Fibroblast of villous mesenchyme (primary cell): ENCODE measurements at regions not wholly inside any gene's neighbourhood (a gene's known extent, or its start where the extent isn't known, plus 50 kb on each side); places are given as distances from the start of the nearest gene placed in this dataset.

ENCODE experiments used
- DNase-seq: peaks from one replicate; pipeline ENCODE4 v3.0.0-alpha.2; 2010; ENCODE audit warnings: low read depth
- H3K4me3 ChIP-seq: 2 replicates; pipeline ENCODE4 v1.5.1; 2011; ENCODE audit warnings: low read depth, mild to moderate bottlenecking, low read length
- CTCF ChIP-seq: IDR thresholded peaks from 2 replicates; pipeline ENCODE4 v1.5.1; 2012; ENCODE audit warnings: low read depth, mild to moderate bottlenecking, low read length; ENCODE audit not compliant: insufficient read depth

- DNase-seq, result peak; percentile 82
- no peak overlapping the region for H3K4me3 ChIP-seq
- TF ChIP-seq CTCF, result no peak
These were observed 144.4 kb upstream of the IGF1R start for GRCh38 chr15:98503970-98504369.

- H3K4me3 ChIP-seq, result no peak overlapping the region
- DNase-seq, result no peak
- no peak for TF ChIP-seq CTCF
These were observed 143.3 kb upstream of the IGF1R start for GRCh38 chr15:98504998-98505397.

- no peak for TF ChIP-seq CTCF
- DNase-seq, result peak; percentile 28
- H3K4me3 ChIP-seq, result no peak overlapping the region
These were observed 142.7 kb upstream of the IGF1R start for GRCh38 chr15:98505611-98506031.

- no peak for TF ChIP-seq CTCF
- DNase-seq, result no peak
These were observed 142.2 kb upstream of the IGF1R start for GRCh38 chr15:98506172-98506571.

GRCh38 chr15:98506711-98507110, 141.6 kb upstream of the IGF1R start:
- H3K4me3 ChIP-seq, result no peak overlapping the region
- TF ChIP-seq CTCF, result no peak
- no peak for DNase-seq

More at GRCh38 chr15:98506172-98506571, 142.2 kb upstream of the IGF1R start:
- no peak overlapping the region for H3K4me3 ChIP-seq

- TF ChIP-seq CTCF, result no peak
- no peak for DNase-seq
- H3K4me3 ChIP-seq, result no peak overlapping the region
These were observed 134.8 kb upstream of the IGF1R start for GRCh38 chr15:98513428-98513986.

- DNase-seq, result no peak
- no peak for TF ChIP-seq CTCF
- no peak overlapping the region for H3K4me3 ChIP-seq
These were observed 134.2 kb upstream of the IGF1R start for GRCh38 chr15:98514034-98514622.
